ENCODE measurements at regions not wholly inside any gene's neighbourhood (a gene's known extent, or its start where the extent isn't known, plus 50 kb on each side); places are given as distances from the start of the nearest gene placed in this dataset.

GRCh38 chr3:67290438-67290837 lies 292.3 kb downstream of the KBTBD8 start:
- no peak for TF ChIP-seq CTCF (conservative IDR thresholded peaks at IDR 0.05; ENCODE audit: low read length)
- TF ChIP-seq EZH2phosphoT487 (IDR thresholded peaks at IDR 0.05; ENCODE audit: borderline replicate concordance), result no peak
